H1 (cell line): ENCODE measurements at regions not wholly inside any gene's neighbourhood (a gene's known extent, or its start where the extent isn't known, plus 50 kb on each side); places are given as distances from the start of the nearest gene placed in this dataset.

ENCODE experiments used
- CTCF ChIA-PET: fragments of 300-600 bp; sonication (Branson Sonifier 250); formaldehyde crosslinking; loops from one replicate; lab custom pipeline; 2021; ENCODE audit not compliant: partially characterized antibody; lab: Charles Lee
- POLR2A ChIA-PET: fragments of 300-600 bp; sonication (Branson Sonifier 250); formaldehyde crosslinking; loops from one replicate; lab custom pipeline; 2021; ENCODE audit warnings: inconsistent platforms; ENCODE audit not compliant: partially characterized antibody; lab: Charles Lee
- DNase-seq, 2 experiments: peaks; one replicate each; pipeline versions ENCODE4 v3.0.0 to v3.0.0-alpha.2; 2010 to 2022; ENCODE audit warnings: low spot score in 2 of 2, low read depth in 1 of 2, mixed read lengths in 1 of 2
- FAIRE-seq: peaks from 2 replicates; lab custom pipeline; 2011; peaks lifted over from hg19 to GRCh38; lab: Jason Lieb, UNC
- H2AFZ ChIP-seq: 2 replicates; pipeline ENCODE4 v1.8.1; 2012; ENCODE audit warnings: low read length, inconsistent platforms
- H2AK5ac ChIP-seq: 2 replicates; pipeline ENCODE4 v1.6.1; 2013; ENCODE audit warnings: low read depth, low read length
- H2BK120ac ChIP-seq: replicated peaks from 2 replicates; pipeline ENCODE3; 2013; ENCODE audit warnings: low read depth, low read length, inconsistent platforms
- H2BK12ac ChIP-seq: 2 replicates; pipeline ENCODE4 v1.6.1; 2013; ENCODE audit warnings: low read depth, low read length
- H2BK15ac ChIP-seq: 2 replicates; pipeline ENCODE4 v1.6.1; 2013; ENCODE audit warnings: low read length
- H2BK20ac ChIP-seq: 2 replicates; pipeline ENCODE4 v1.6.1; 2013; ENCODE audit warnings: low read length
- H2BK5ac ChIP-seq: 2 replicates; pipeline ENCODE4 v1.6.1; 2013; ENCODE audit warnings: low read depth, low read length
- H3K14ac ChIP-seq: 2 replicates; pipeline ENCODE4 v1.6.1; 2013; ENCODE audit warnings: inconsistent platforms; ENCODE audit not compliant: insufficient read length
- H3K18ac ChIP-seq: 2 replicates; pipeline ENCODE4 v1.6.1; 2013; ENCODE audit warnings: low read length; ENCODE audit errors: extremely low read depth
- H3K23ac ChIP-seq: 2 replicates; pipeline ENCODE4 v1.6.1; 2013; ENCODE audit warnings: inconsistent platforms; ENCODE audit not compliant: insufficient read length
- H3K23me2 ChIP-seq: 2 replicates; pipeline ENCODE4 v1.6.1; 2013; ENCODE audit warnings: low read depth, low read length
- H3K27ac ChIP-seq: 2 replicates; pipeline ENCODE4 v1.6.1; 2011; ENCODE audit warnings: low read depth, low read length, inconsistent platforms
- H3K27me3 ChIP-seq, 4 experiments: replicated peaks in 1 of 4; 1 replicate in 1 of 4; 2 replicates in 3 of 4; pipeline versions ENCODE4 v1.6.1 to v1.8.1; 2011 to 2013; ENCODE audit warnings: low read length in 3 of 4, mild to moderate bottlenecking in 3 of 4, inconsistent platforms in 2 of 4, mixed read lengths in 2 of 4, moderate library complexity in 1 of 4; ENCODE audit not compliant: control insufficient read depth in 3 of 4, insufficient read depth in 3 of 4; ENCODE audit errors: extremely low read depth in 1 of 4
- H3K36me3 ChIP-seq, 4 experiments: 2 replicates each; pipeline versions ENCODE4 v1.6.1 to v1.8.1; 2011 to 2013; ENCODE audit warnings: mild to moderate bottlenecking in 4 of 4, low read length in 3 of 4, moderate library complexity in 2 of 4, control low read depth in 1 of 4, inconsistent platforms in 1 of 4; ENCODE audit not compliant: insufficient read depth in 4 of 4, control insufficient read depth in 2 of 4
- H3K4ac ChIP-seq: replicated peaks from 2 replicates; pipeline ENCODE3; 2013; ENCODE audit warnings: low read length, low read depth, mixed read lengths, inconsistent platforms; ENCODE audit not compliant: insufficient read length
- H3K4me1 ChIP-seq, 4 experiments: replicated peaks in 1 of 4; 1 replicate in 1 of 4; 2 replicates in 3 of 4; pipeline versions ENCODE4 v1.6.1 to v1.8.1; 2011 to 2013; ENCODE audit warnings: low read length in 3 of 4, inconsistent platforms in 2 of 4, mixed read lengths in 1 of 4; ENCODE audit not compliant: insufficient read depth in 4 of 4, control insufficient read depth in 3 of 4
- H3K4me2 ChIP-seq, 2 experiments: 2 replicates each; pipeline versions ENCODE4 v1.6.1 to v1.8.1; 2011 to 2013; ENCODE audit warnings: low read depth in 2 of 2, low read length in 2 of 2, control low read depth in 1 of 2, inconsistent platforms in 1 of 2, mild to moderate bottlenecking in 1 of 2; ENCODE audit not compliant: insufficient read depth in 1 of 2
- H3K4me3 ChIP-seq, 4 experiments: fragments of 200-600, 300-600 bp in 1 of 4; sonication (generic), shearing (Covaris generic), sonication (Bioruptor Twin) in 1 of 4; 2 replicates each; pipeline versions ENCODE4 v1.5.1 to v1.8.1; 2011 to 2016; ENCODE audit warnings: low read length in 4 of 4, low read depth in 3 of 4, control low read depth in 2 of 4, inconsistent platforms in 2 of 4, mild to moderate bottlenecking in 2 of 4, mixed read lengths in 1 of 4, moderate library complexity in 1 of 4; ENCODE audit not compliant: insufficient read depth in 2 of 4; ENCODE audit errors: extremely low read depth in 1 of 4
- H3K56ac ChIP-seq: replicated peaks from 2 replicates; pipeline ENCODE3; 2013; ENCODE audit warnings: low read depth, mild to moderate bottlenecking, mixed read lengths, low read length, inconsistent platforms; ENCODE audit not compliant: insufficient read length
- H3K79me1 ChIP-seq: 2 replicates; pipeline ENCODE4 v1.6.1; 2013; ENCODE audit warnings: low read depth, low read length, control low read depth
- H3K79me2 ChIP-seq, 2 experiments: 2 replicates each; pipeline versions ENCODE4 v1.6.1 to v1.8.1; 2012 to 2013; ENCODE audit warnings: low read length in 2 of 2, mild to moderate bottlenecking in 2 of 2, inconsistent platforms in 1 of 2; ENCODE audit not compliant: insufficient read depth in 2 of 2, control insufficient read depth in 1 of 2
- H3K9ac ChIP-seq, 4 experiments: replicated peaks in 1 of 4; 1 replicate in 1 of 4; 2 replicates in 3 of 4; pipeline versions ENCODE4 v1.6.1 to v1.8.1; 2011 to 2013; ENCODE audit warnings: low read depth in 3 of 4, low read length in 3 of 4, control low read depth in 2 of 4, mild to moderate bottlenecking in 2 of 4, moderate library complexity in 2 of 4, inconsistent platforms in 1 of 4; ENCODE audit errors: extremely low read depth in 1 of 4
- H3K9me3 ChIP-seq, 2 experiments: 2 replicates each; pipeline versions ENCODE4 v1.6.1 to v1.8.1; 2012 to 2013; ENCODE audit warnings: mild to moderate bottlenecking in 2 of 2, moderate library complexity in 2 of 2, control low read depth in 1 of 2, inconsistent platforms in 1 of 2, low read depth in 1 of 2, low read length in 1 of 2, mixed read lengths in 1 of 2; ENCODE audit not compliant: insufficient read depth in 2 of 2
- H4K20me1 ChIP-seq, 2 experiments: replicated peaks in 1 of 2; 2 replicates each; pipeline versions ENCODE3 to v1.8.1; 2011 to 2013; ENCODE audit warnings: inconsistent platforms in 2 of 2, low read length in 2 of 2, mild to moderate bottlenecking in 1 of 2; ENCODE audit not compliant: insufficient read depth in 2 of 2, control insufficient read depth in 1 of 2
- H4K5ac ChIP-seq: 2 replicates; pipeline ENCODE4 v1.6.1; 2013; ENCODE audit warnings: low read length, low read depth, mixed read lengths, inconsistent platforms; ENCODE audit not compliant: insufficient read length
- H4K8ac ChIP-seq: 2 replicates; pipeline ENCODE4 v1.8.0; 2013; ENCODE audit warnings: mild to moderate bottlenecking, moderate library complexity, low read length, inconsistent platforms; ENCODE audit not compliant: insufficient read depth; ENCODE audit errors: extremely low read depth
- H4K91ac ChIP-seq: replicated peaks from 2 replicates; pipeline ENCODE3; 2013; ENCODE audit warnings: low read length, mixed read lengths, inconsistent platforms; ENCODE audit not compliant: insufficient read length
- CBX8 ChIP-seq: fragments of 300-800, 300-1000 bp; sonication (generic); IDR thresholded peaks from 2 replicates; pipeline ENCODE4 v1.7.1; 2016; ENCODE audit warnings: low read depth, low read length, borderline replicate concordance
- CEBPB ChIP-seq: IDR thresholded peaks from 2 replicates; pipeline ENCODE4 v1.6.1; 2012; ENCODE audit warnings: low read depth, low read length
- PHF8 ChIP-seq: fragments of 200-600 bp; sonication (generic); conservative IDR thresholded peaks from 2 replicates; pipeline ENCODE4 v1.7.1; 2012; ENCODE audit warnings: low read depth, mild to moderate bottlenecking, inconsistent platforms, low read length, moderate library complexity
- POLR2AphosphoS5 ChIP-seq: IDR thresholded peaks from 2 replicates; pipeline ENCODE4 v1.6.1; 2011; ENCODE audit warnings: low read depth, low read length
- RAD21 ChIP-seq, 2 experiments: IDR thresholded peaks in 1 of 2; conservative IDR thresholded peaks in 1 of 2; 2 replicates each; pipeline ENCODE4 v1.6.1; 2011; ENCODE audit warnings: low read depth in 2 of 2, low read length in 2 of 2, improper control_type of control experiment in 1 of 2, inconsistent platforms in 1 of 2, mild to moderate bottlenecking in 1 of 2, moderate library complexity in 1 of 2
- RBBP5 ChIP-seq: IDR thresholded peaks from 2 replicates; pipeline ENCODE4 v1.7.1; 2012; ENCODE audit warnings: low read depth, mild to moderate bottlenecking, inconsistent platforms, low read length, moderate library complexity, borderline replicate concordance
- RFX5 ChIP-seq: IDR thresholded peaks from 2 replicates; pipeline ENCODE4 v1.6.1; 2011; ENCODE audit warnings: low read depth, low read length, improper control_type of control experiment, borderline replicate concordance
- SIRT6 ChIP-seq: IDR thresholded peaks from one replicate; pipeline ENCODE4 v1.7.1; 2012; ENCODE audit warnings: low read length, inconsistent platforms
- TAF7 ChIP-seq: optimal IDR thresholded peaks from 2 replicates; pipeline ENCODE3; 2011; ENCODE audit warnings: low read depth, mild to moderate bottlenecking, inconsistent platforms, low read length, moderate library complexity, borderline replicate concordance
- WGBS, 2 experiments: shearing (Covaris generic) in 1 of 2; methylation state at CpG; one replicate each; pipeline versions ENCODE4 v1.1.6 to v1.1.7; 2013 to 2015; ENCODE audit warnings: low lambda C conversion rate in 2 of 2, mixed read lengths in 2 of 2, inconsistent platforms in 1 of 2, low coverage in 1 of 2, missing lambda C conversion rate in 1 of 2; ENCODE audit not compliant: insufficient replicate concordance in 2 of 2, insufficient coverage in 1 of 2, insufficient read length in 1 of 2; ENCODE audit errors: extremely low coverage in 1 of 2, missing lambda C conversion rate in 1 of 2; 5-methylcytosine and 5-hydroxymethylcytosine counted together
- TF ChIP-seq, protein P1 (sequence below): IDR thresholded peaks from 2 replicates; pipeline ENCODE4 v1.6.1; 2012; ENCODE audit warnings: inconsistent platforms
- TF ChIP-seq, protein P2 (sequence below), 3 experiments: IDR thresholded peaks; 1 replicate in 2 of 3; 2 replicates in 1 of 3; pipeline versions ENCODE4 v1.5.1 to v1.6.1; 2011; ENCODE audit warnings: low read length in 3 of 3, mild to moderate bottlenecking in 3 of 3, inconsistent platforms in 2 of 3, low read depth in 1 of 3, moderate library complexity in 1 of 3; ENCODE audit not compliant: insufficient read depth in 1 of 3; ENCODE audit errors: control extremely low read depth in 1 of 3

DNA sequence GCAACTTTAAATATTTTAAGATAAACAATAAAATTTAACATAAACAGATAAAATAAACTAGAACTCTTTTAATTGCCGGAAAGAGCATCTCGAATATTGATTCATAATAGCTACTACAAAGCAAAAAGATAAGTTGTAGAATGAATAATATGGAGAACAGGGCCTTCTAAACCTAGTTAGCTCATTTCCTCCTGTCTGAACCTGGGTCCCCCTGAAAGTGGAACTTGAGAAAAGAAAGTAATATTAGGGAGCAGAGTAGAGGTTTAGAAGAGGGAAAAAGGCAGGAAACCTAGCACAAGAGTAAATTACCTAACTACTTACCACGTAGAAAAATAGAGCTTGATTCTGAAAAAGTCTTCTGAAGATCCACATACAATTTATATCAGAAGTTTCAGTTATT, 80.7 kb upstream of the NETO1 start:
- Histone ChIP-seq H2BK5ac (no peak overlapping the region), H2BK20ac (no peak overlapping the region), H3K36me3 (no peaks in the 10 kb centered on the region), H4K20me1 (no peaks in the 10 kb centered on the region), H2BK120ac (no peak overlapping the region), H3K27me3 (no peaks in the 10 kb centered on the region), H3K4ac (no peak overlapping the region), H3K79me1 (no peaks in the 10 kb centered on the region), H3K79me2 (no peaks in the 10 kb centered on the region), H3K4me2 (no peak overlapping the region), H3K4me3 (no peak overlapping the region), H2BK12ac (no peak overlapping the region), H3K14ac (no peak overlapping the region), H3K18ac (no peak overlapping the region), H3K27ac (no peak overlapping the region), H3K23me2 (no peaks in the 10 kb centered on the region), H3K9ac (no peak overlapping the region), H3K4me1 (no peaks in the 10 kb centered on the region), H3K9me3 (no peaks in the 10 kb centered on the region), H4K5ac (no peak overlapping the region), H2BK15ac (no peak overlapping the region), H2AK5ac (no peak overlapping the region), H3K56ac (no peak overlapping the region), H2AFZ (no peak overlapping the region), H4K8ac (no peak overlapping the region), H3K23ac (no peak overlapping the region), H4K91ac (no peak overlapping the region)
- FAIRE-seq (no peak), DNase-seq (no peak)
- POLR2A ChIA-PET: no interaction called here
- WGBS, 2 experiments: 77% methylated on average over 3 of the region's 3 CpGs; no CpG with 5 or more reads in 1 of the 2 experiments
- CTCF ChIA-PET: interaction anchor here (0.9 kb wide), 1 partner anchor 15 kb away, joined by 3 read pairs; no protein-coding TSS in a partner anchor
- TF ChIP-seq CBX8: no peak
- no peak for TF ChIP-seq PHF8
- TF ChIP-seq, protein P1, sequence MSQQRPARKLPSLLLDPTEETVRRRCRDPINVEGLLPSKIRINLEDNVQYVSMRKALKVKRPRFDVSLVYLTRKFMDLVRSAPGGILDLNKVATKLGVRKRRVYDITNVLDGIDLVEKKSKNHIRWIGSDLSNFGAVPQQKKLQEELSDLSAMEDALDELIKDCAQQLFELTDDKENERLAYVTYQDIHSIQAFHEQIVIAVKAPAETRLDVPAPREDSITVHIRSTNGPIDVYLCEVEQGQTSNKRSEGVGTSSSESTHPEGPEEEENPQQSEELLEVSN: no peak
- no peak for TF ChIP-seq RAD21 (IDR thresholded peaks at IDR 0.05 in 1 of 2, conservative IDR thresholded peaks at IDR 0.05 in 1 of 2; ENCODE audit: low read depth in 2 of 2, low read length in 2 of 2)
- TF ChIP-seq SIRT6: no peak
- TF ChIP-seq, protein P2, sequence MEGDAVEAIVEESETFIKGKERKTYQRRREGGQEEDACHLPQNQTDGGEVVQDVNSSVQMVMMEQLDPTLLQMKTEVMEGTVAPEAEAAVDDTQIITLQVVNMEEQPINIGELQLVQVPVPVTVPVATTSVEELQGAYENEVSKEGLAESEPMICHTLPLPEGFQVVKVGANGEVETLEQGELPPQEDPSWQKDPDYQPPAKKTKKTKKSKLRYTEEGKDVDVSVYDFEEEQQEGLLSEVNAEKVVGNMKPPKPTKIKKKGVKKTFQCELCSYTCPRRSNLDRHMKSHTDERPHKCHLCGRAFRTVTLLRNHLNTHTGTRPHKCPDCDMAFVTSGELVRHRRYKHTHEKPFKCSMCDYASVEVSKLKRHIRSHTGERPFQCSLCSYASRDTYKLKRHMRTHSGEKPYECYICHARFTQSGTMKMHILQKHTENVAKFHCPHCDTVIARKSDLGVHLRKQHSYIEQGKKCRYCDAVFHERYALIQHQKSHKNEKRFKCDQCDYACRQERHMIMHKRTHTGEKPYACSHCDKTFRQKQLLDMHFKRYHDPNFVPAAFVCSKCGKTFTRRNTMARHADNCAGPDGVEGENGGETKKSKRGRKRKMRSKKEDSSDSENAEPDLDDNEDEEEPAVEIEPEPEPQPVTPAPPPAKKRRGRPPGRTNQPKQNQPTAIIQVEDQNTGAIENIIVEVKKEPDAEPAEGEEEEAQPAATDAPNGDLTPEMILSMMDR (IDR thresholded peaks at IDR 0.05; ENCODE audit: control extremely low read depth in 1 of 3, insufficient read depth in 1 of 3, low read depth in 1 of 3, low read length in 3 of 3): no peak
- TF ChIP-seq RBBP5: no peak
- no peak for TF ChIP-seq TAF7
- no peak for TF ChIP-seq RFX5
- no peak for TF ChIP-seq CEBPB
- TF ChIP-seq POLR2AphosphoS5: no peak
